Muscle of arm (tissue), 1 donor: ENCODE measurements at regions not wholly inside any gene's neighbourhood (a gene's known extent, or its start where the extent isn't known, plus 50 kb on each side); places are given as distances from the start of the nearest gene placed in this dataset.
A peak's percentile ranks its signal among the peaks of the same experiment; 100 is the strongest.

Experiments
- DNase-seq: peaks from one replicate; pipeline ENCODE4 v3.0.0-alpha.2; 2013

DNA sequence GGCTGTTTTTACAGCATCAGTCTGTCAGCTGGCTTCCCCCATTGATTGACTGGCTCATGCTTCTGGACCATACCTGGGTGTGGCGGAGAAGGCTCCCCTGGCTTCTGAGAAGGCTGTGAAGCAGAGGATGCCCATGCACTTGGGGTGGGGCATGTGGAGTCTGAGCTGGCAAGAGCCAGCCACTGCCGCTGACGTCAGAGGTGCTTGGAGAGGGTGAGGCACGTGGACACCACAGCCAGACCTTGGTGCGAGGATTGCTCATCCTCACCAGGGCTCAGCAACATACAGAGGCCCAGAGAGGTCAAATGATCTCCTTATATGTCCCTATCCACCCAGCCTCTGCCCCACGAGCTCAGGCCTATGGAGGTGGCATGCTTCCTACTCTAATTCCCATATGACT, 211.2 kb upstream of the PMEPA1 start:
- DNase-seq, result no peak

DNA sequence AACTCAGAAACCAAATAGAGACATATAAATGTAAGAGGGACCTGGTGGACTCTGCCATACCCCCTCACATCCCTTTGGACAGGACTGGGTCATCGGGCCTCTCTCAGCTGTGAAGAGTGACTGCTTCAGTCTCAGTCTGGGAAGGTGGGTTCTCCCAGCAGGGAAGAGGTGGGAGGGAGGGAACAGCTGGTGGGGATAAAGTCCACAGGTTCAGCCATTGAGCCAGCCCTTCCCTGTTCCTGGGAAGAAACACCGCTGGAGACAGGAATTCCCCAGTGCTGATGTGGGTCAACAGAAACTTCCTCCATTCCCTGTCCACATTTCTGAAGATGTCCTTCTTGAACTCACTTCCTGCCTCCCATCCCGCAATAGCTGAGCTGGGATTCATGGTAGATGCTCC, 209.2 kb upstream of the PMEPA1 start:
- no peak for DNase-seq

DNA sequence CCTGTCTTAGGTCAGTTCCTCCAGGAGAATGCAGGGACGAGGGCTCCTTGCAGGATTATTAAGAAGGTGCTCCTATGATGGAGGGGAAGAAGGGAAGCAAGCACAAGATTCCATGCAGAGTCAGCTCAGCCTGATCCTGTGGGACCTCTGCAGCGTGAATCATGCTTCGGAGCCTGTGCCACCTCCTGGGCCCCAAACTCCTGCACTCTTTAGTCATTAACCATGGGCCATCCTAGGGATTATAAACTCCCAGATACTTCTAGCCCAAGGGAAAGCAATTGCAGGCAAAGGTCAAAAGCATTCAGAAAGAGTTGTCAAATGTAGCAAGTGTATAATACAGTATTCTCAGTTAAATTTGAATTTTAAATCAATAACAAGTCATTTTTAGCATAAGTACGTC, 208.7 kb upstream of the PMEPA1 start:
- DNase-seq, result no peak

DNA sequence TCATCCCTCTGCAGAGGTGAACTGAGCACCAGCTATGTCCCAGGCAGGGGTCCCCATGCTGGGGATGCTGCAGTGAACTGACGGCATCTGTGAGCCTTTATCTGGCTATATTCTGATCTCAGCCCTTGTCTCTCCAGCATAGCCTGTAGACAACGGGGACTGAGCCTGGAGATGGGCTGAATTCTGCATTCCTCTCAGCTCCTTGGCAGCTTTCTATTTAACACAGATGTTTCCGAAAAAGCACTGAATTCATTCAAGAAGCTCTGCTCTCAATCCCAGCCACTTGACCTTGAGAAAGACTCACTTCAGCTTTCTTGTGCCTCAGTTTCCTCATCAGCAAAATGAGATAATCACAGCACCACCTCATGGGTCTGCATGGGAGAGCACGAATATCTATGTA, 204.4 kb upstream of the PMEPA1 start:
- DNase-seq, result no peak

DNA sequence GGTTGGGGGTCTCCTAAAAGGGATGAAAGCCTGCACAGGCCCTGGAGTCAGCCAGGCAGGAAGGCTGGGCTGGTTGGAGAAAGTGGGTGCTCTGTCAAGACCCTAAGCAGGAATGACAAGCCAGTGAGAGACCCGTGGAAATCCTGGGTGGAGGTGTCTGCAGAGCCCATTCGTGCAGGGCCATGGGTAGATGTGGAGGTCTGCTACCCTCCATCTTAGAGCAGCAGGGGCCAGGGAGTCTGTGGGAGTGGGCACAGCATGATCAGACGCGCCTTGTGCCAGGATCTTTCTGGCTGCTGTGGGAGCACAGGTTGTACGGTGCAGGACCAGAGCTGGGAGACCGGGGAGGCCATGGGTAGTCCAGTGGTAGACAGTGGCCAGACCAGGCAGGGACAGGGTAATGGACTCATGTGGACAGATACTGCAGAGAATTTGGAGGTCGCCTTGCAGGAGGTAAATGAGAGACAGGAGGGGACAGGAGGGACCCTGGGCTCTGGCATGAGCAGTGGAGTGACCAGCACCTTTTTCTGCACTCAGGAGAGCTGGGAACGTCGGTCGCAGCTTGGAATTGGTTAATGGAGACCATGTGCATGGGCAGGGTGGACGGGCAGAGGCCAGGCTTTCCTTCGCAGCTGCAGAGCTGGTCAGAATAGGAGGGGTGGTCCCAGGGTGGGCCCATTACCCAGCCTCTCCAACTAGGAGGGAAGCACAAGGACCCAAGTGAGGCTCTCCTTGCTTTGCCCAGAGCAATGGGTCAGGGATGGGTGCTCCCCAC, 203.5 kb upstream of the PMEPA1 start:
- no peak for DNase-seq

DNA sequence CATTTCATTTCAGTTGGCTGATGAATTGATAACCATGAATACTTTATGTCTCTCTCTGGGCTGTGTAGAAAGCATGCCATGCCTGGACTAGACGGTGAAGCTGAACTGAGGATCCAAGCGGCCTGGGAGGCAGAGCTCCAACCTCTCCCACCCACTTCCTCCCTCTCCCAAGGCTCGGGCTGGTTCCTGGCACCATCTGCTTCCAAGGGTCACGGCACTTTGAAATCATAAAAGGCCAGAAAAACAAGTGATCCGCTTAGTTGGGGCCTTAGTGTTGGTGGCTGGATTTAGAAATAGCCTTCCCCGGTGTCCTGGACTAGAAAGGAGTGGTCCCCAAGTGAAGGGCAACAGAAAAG, 202.4 kb upstream of the PMEPA1 start:
- DNase-seq, result no peak

DNA sequence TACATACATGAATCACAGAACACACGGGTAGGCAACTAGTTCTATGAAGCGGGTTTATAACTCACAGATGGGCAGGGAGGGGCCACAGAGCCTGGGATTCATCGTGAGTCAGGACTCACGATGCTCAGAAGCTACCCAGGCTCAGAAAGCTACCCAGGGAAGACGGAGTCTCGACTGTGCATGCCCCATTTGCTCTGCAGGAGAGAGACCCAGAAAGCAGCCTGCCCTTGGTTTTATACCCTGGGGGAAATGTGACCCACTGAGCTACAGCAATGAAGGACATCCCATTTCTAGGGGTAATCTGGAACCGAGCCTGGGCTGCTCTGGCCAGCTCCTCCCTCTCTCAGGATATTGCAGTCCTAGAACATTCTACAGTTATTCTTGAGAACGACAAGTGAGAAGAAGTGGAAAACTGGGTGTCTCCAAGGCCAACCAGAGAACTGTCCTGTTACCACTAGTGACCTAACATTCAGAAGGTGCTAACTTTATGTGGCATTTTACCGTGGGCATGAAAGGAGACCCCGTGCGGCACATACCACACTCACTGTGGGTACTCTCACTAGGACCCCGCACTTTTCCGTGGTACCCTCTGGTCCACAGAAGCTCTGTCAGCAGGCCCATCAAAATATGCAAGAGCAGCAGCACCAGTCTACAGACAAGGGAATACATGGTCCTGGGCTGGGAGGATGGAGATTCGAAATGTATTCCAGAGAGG, 201.9 kb upstream of the PMEPA1 start:
- no peak for DNase-seq

DNA sequence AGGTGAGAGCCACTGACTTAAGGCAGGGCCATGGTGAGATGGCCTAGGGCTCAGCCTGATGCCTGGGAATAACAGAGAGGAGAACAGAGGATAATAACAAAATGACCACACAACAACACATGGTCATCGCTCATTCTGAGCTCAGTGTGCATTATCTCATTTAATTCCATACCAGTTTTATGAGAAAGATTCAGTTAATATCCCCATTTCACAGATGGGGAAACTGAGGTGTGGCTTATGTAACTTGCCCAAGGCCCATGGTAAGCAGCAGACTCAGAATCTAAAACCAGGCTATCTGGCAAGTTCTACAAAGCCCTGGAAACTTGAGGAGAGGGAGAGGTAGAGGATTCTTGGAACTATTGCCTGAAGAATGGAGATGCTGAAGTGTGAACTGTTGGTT, 200.9 kb upstream of the PMEPA1 start:
- DNase-seq, result no peak

DNA sequence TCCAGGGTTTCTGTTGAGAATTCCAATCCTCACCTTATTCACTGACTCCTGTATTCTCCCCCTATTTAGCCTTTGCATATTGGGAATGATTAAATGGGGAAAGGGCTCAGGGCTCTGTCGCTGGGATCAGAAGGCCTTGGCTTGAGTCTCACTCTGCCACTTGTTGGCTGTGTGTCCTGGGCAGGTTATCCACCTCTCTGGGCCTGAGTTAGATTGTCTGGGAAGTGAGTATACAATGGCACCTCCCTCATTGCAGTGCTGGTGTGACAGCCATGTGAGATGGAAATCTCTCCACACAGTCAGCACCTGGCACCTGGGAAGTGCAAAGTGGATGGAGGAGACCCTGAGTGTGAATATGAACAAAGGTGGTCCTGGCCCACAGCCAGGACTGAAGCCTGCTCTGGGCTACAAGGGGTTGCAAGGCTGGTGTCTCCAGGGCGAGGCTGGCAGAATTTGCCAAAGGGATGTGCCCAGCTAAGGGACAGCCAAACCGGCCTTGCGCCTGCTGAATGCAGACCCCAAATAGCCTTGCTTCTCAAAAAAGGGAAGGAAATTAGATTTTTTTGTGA, 200.0 kb upstream of the PMEPA1 start:
- DNase-seq, result no peak

DNA sequence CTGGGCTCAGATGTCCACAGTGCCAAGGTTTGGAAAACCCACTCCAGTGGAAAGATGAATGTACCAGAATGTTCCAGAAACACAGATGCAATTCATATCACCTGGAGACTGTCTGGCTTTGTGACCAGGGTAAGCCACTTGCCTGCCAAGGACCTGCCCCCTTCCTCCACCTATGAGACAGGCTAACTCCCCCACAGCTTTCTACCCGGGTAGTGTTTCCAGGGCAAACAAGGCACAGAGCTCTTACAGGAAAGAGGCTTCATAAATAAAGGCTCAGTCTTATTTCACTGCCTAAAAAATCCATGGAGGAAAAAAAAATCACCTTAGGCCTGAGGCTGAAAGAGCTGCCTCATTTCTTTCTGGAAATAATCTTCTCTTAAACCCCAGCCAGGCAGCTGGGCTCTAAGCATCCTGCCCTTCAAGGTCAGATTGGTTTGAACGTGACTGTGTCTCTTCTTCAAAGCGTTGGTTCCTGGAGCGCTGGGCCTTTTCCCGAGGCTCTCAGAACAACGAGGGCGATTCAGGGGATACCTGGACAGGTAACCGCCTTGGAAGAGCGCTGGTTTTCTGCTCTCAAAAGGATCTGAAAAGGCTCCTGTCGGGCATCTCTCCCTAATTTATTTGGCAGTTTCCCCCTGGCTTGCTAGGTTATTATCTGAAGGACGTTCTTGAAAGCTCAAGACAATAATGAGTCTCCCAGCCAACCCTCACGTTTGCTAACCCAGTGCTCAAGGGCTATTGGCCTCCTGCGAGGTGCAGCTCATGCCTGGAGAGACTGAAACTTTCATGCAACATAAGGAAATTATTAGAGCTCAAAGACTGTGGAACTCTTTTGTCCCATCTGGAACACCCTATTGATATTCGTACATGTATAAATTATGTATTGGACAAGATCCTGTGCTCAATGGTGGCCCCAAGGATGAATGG, 199.2 kb upstream of the PMEPA1 start:
- DNase-seq, result peak; percentile 34

DNA sequence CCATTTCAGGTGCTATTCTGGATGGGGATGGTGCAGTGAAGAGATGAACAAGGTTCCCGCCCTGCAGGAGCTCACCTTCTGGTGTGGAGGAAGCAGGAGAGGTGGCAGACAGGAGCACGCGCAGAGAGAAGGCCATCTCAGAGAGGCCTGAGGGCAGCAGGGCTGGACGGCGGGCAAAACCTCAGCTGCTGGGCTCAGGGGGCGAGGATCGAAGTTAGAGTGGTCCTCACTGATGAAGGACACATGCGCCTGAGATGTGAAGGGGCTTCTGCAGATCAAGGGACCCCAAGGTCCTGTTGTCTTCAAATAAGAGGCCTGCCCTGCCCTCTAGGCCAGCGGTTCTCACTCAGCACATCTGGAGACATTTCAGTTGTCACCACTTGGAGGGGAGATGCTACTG, 198.4 kb upstream of the PMEPA1 start:
- no peak for DNase-seq

DNA sequence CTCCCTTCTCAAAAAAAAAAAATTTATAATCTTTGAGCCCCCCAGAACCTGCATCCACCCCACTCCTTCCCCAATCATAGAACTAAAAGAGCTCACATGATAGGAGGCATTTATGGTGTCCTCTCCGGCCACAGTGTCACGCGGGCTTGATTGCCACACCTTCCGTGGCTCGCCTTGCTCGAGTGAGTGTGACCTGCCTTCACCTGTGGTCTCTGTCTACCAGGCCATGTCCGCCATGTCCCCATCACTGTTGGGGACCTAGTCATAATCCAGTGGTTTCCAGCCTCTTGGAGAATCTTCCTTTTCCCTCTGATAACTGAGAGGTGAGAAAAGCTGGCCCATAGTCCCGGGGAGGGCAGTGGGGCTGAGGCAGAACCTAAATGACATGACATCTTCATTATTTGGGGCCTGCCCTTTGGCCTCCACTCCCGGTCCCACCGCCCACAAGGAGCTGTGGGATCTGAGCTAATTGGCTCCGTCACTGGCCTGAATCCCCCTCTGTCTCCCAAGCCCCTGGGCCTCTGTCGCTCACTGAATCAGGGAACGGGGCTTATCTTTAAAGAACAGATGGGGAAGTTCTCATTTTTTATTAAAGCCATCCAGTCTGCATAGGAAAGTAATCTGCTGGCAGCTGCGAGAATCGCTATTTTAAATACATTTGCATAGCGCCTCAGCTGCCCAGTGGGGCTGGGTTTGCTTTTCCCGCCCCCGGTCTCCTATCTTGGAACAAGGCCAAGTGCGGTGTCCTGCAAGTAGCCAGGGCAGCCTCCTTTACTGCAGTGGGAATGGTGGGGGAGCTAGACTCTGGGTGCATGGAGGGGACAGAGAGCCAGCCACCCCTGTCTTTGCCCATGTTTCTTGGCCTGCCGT, 197.6 kb upstream of the PMEPA1 start:
- peak; percentile 24 for DNase-seq

DNA sequence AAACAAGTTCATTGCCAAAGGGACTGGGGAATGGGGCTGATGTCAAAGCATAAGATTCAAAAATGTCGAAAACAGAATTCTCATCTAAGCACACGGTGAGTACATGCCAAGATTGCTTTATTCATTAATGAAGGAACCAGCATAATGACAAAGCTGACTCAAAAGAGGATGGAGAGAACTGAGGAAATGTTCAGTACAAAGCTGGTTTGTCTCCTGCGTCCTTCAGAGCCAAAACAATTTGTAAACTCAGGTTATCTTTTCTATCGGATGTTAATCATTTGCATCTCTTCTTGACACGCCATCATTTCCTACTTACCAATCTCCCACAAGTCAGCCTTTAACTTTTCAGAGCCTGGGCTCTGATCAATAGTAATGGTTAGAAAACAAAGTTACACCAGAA, 195.6 kb upstream of the PMEPA1 start:
- DNase-seq, result no peak

DNA sequence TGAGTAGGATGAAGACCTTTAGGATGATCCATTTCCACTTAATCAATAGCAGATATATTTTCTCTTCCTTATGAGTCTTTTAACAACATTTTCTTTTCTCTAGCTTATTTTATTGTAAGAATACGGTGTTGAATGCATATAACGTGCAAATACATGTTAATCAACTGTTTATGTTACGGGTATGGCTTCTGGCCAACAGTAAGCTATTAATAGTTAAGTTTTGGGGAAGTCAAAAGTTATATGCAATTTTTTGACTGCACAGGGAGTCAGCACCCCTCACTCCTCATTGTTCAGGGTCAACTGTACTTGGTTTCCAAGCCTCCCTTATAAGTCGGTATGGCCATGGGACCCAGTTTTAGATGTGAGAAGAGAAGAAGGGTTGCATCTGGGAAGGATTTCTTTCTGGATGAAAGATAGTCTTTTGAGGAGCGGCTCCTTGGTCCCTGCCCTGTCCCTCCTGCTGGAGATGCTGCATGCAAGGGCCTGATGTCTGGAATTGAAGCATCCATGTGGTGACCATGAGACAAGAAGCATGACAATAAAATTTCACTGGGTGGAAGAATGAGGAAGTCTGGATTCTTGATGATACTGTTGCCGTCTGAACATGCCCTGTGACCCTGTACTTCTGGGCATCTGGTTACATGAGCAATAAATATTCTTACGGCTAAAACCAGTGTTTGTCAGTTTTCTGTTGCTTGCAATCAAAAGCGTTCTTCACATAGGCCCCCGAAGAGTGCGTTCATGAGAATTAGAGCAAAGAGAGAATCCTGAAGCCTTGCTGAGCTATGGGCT, 194.7 kb upstream of the PMEPA1 start:
- DNase-seq, result no peak

DNA sequence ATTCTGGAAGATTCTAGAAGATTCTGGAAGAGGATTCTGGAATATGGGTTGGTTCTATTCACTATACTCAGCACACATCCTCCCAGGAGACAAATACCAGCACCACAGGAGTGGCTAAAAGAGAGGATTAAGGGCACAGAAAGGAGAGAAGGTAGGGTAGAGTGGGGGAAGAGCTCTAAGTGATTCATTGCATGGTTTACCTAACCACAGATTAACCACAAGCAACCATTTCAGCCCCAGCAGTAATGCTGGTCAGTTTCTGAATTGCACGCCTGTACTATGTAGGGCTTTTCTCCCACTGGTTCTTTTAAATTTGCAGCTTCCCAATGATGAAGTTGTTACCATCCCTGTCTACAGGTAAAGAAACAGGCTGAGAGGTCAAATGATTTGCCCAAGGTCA, 192.7 kb upstream of the PMEPA1 start:
- DNase-seq, result no peak

DNA sequence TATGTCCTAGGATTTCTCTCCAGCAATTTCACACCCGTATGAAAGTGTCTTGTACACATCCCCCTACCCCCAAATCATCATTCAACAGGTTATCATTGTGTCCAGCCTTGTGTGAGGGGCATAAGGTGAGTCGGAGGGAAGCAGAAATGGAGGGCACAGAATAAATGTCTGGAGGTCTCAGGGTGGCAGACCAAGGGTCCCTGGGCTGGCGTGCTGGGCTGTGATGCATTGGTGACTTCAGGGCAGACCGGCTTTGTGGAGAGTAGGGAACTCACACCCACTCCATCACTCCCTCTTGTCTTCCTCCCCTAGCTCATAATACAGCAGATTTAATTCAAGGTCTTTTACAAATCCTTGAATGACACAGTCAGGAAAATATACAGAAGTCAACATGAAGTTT, 191.7 kb upstream of the PMEPA1 start:
- DNase-seq, result no peak

DNA sequence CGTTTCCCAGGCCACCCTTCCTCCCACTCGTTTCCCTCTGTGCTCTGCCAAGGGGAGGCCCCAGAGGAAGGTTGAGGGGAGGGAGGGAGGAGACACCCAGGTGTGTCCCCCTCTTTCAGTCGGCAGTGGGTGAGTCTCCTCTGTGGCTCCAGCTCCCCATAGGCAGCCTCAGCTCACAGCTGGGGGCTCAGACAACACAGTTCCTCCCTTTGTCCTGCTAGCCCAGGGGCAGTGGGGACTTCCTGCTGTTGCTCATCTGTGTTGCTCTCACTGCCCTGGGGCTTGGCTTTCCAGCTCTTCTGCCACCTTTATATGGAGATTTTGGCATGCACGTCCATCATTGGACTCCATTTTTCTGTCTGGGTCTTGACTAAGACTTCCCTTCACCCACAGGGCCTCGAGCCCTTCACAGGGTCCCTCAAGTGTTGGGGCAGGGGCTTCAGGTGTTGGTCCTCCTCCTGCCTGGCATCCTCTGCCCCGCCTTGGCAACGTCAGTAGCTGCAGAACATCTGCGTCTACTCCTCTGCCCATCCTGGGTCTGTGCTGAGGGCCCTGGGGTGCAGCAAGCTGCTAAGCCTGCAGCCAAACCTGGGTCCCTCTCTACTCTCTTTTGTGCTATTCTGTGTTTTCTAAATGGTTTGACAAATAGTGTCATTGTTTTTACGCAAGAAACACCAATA, 190.6 kb upstream of the PMEPA1 start:
- DNase-seq, result no peak

DNA sequence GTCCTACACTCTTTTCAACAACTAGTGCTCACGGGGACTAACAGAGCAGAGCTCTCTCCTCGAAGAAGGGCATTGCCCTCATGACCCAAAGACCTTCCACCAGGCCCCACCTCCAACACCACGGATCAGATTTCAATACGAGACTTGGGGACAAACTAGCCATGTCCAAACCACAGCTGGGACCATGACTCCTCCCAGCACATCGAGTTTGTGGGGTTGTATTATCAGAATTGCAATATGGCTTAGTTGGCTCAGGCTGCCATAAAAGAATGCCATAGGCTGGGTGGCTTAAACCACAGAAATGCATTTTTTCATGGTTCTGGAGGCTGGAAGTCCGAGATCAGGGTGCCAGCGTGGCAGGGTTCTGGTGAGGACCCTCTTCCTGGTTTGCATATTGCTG, 189.7 kb upstream of the PMEPA1 start:
- DNase-seq, result no peak

DNA sequence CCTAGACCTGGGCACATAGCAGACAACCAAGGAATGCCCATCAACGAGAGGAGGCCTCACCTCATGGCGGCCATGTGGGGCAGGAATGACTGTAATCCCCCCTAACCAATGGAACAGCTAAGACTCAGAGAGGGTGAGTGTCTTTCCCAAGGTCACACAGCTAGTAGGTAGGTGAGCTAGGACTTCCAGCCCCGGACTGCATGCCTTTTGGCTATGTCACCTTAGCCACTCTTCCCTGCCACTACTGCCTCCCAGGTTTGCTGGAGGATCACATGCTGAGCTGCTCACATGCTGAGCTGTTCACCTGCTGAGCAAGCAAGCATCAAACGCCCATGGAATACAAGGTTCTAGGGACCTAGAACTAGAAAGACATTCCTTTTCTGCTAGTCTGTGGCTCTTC, 188.5 kb upstream of the PMEPA1 start:
- no peak for DNase-seq

DNA sequence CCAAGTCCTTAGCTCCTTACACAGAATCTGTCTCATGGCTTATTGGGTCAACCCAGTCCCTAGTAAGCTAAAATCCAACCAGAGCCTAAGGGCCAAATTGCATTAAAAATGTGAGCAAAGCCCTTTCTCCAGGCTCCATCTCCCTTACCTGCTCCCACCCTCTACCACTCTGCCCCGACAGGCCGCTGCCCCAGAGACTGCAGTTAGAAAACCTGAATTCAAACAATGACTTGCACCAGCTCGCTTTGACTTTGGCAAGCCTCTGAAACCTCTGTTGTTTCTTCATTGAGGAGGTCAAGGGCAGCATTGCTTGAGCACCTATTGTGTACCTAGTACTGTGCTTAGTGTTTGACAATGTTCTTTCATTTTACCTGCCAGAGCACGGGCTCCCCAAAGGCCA, 188.1 kb upstream of the PMEPA1 start:
- DNase-seq, result no peak
